ENCODE measurements at regions not wholly inside any gene's neighbourhood (a gene's known extent, or its start where the extent isn't known, plus 50 kb on each side); places are given as distances from the start of the nearest gene placed in this dataset.

DNA sequence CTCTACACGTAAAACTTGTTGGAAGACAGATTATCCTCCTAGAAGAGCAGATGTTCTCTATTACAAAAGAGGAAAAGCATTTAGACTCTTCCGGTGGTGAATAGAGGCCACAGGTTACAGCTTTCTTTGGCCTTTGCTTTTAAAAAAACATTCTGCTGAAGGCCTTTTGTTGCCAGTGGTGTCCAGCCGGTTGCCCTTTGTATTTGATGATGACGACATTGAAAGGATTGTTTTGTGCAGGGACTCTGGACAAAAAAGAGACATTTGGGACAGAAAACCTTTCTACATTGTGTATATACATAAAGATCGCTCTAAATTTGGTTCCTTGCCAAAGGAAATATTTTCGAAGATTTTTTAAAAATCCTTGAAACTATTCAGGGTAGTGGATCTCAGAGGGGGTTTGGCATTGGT is 180.3 kb downstream of the C9orf152 start:
- ChIA-PET CTCF (no interaction called here), POLR2A (interaction anchor here (0.6 kb wide), 1 partner anchor 461 kb away, joined by 4 read pairs; no protein-coding TSS in a partner anchor)
- DNase-seq (ENCODE audit: low spot score) (no peak), ATAC-seq (peak; percentile 60)
- H3K4me3 Mint-ChIP-seq: no peak overlapping the region
- no peaks in the 10 kb centered on the region for H3K36me3 Mint-ChIP-seq
- no peaks in the 10 kb centered on the region; the same call in 1 of the 2 replicates for H3K27me3 Mint-ChIP-seq (ENCODE audit: low read depth)
- peaks cover 32% of the 10 kb centered on the region for H3K4me1 Mint-ChIP-seq
- TF ChIP-seq IRF2 (CRISPR knock-in tag; IDR thresholded peaks at IDR 0.05; ENCODE audit: borderline replicate concordance, low read depth): no peak
- no peak for TF ChIP-seq ZNF263 (CRISPR knock-in tag; IDR thresholded peaks at IDR 0.05; ENCODE audit: low read depth)
- TF ChIP-seq, protein P1, sequence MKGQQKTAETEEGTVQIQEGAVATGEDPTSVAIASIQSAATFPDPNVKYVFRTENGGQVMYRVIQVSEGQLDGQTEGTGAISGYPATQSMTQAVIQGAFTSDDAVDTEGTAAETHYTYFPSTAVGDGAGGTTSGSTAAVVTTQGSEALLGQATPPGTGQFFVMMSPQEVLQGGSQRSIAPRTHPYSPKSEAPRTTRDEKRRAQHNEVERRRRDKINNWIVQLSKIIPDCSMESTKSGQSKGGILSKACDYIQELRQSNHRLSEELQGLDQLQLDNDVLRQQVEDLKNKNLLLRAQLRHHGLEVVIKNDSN (CRISPR knock-in tag; IDR thresholded peaks at IDR 0.05): no peak
- TF ChIP-seq ATF1 (CRISPR knock-in tag; IDR thresholded peaks at IDR 0.05): no peak
- TF ChIP-seq ZNF423 (CRISPR knock-in tag; IDR thresholded peaks at IDR 0.05): no peak
- TF ChIP-seq, protein P2, sequence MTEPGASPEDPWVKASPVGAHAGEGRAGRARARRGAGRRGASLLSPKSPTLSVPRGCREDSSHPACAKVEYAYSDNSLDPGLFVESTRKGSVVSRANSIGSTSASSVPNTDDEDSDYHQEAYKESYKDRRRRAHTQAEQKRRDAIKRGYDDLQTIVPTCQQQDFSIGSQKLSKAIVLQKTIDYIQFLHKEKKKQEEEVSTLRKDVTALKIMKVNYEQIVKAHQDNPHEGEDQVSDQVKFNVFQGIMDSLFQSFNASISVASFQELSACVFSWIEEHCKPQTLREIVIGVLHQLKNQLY (CRISPR knock-in tag; IDR thresholded peaks at IDR 0.05): no peak
- TF ChIP-seq, protein P3, sequence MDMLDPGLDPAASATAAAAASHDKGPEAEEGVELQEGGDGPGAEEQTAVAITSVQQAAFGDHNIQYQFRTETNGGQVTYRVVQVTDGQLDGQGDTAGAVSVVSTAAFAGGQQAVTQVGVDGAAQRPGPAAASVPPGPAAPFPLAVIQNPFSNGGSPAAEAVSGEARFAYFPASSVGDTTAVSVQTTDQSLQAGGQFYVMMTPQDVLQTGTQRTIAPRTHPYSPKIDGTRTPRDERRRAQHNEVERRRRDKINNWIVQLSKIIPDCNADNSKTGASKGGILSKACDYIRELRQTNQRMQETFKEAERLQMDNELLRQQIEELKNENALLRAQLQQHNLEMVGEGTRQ (CRISPR knock-in tag; IDR thresholded peaks at IDR 0.05): no peak
- TF ChIP-seq, protein P4, sequence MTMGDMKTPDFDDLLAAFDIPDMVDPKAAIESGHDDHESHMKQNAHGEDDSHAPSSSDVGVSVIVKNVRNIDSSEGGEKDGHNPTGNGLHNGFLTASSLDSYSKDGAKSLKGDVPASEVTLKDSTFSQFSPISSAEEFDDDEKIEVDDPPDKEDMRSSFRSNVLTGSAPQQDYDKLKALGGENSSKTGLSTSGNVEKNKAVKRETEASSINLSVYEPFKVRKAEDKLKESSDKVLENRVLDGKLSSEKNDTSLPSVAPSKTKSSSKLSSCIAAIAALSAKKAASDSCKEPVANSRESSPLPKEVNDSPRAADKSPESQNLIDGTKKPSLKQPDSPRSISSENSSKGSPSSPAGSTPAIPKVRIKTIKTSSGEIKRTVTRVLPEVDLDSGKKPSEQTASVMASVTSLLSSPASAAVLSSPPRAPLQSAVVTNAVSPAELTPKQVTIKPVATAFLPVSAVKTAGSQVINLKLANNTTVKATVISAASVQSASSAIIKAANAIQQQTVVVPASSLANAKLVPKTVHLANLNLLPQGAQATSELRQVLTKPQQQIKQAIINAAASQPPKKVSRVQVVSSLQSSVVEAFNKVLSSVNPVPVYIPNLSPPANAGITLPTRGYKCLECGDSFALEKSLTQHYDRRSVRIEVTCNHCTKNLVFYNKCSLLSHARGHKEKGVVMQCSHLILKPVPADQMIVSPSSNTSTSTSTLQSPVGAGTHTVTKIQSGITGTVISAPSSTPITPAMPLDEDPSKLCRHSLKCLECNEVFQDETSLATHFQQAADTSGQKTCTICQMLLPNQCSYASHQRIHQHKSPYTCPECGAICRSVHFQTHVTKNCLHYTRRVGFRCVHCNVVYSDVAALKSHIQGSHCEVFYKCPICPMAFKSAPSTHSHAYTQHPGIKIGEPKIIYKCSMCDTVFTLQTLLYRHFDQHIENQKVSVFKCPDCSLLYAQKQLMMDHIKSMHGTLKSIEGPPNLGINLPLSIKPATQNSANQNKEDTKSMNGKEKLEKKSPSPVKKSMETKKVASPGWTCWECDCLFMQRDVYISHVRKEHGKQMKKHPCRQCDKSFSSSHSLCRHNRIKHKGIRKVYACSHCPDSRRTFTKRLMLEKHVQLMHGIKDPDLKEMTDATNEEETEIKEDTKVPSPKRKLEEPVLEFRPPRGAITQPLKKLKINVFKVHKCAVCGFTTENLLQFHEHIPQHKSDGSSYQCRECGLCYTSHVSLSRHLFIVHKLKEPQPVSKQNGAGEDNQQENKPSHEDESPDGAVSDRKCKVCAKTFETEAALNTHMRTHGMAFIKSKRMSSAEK (CRISPR knock-in tag; IDR thresholded peaks at IDR 0.05; ENCODE audit: borderline replicate concordance): no peak
- no peak for TF ChIP-seq NFE2L1 (CRISPR knock-in tag; IDR thresholded peaks at IDR 0.05)
- TF ChIP-seq, protein P5, sequence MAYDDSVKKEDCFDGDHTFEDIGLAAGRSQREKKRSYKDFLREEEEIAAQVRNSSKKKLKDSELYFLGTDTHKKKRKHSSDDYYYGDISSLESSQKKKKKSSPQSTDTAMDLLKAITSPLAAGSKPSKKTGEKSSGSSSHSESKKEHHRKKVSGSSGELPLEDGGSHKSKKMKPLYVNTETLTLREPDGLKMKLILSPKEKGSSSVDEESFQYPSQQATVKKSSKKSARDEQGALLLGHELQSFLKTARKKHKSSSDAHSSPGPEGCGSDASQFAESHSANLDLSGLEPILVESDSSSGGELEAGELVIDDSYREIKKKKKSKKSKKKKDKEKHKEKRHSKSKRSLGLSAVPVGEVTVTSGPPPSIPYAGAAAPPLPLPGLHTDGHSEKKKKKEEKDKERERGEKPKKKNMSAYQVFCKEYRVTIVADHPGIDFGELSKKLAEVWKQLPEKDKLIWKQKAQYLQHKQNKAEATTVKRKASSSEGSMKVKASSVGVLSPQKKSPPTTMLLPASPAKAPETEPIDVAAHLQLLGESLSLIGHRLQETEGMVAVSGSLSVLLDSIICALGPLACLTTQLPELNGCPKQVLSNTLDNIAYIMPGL (CRISPR knock-in tag; IDR thresholded peaks at IDR 0.05): no peak
- no peak for TF ChIP-seq SMAD4 (CRISPR knock-in tag; IDR thresholded peaks at IDR 0.05)
- peak overlapping the region; percentile 18; the same call in 1 of the 2 replicates for H3K27ac Mint-ChIP-seq
- H3K9me3 Mint-ChIP-seq: 0 out of 2 replicates have a peak, but pooled peaks cover 5% of the 10 kb centered on the region

DNA sequence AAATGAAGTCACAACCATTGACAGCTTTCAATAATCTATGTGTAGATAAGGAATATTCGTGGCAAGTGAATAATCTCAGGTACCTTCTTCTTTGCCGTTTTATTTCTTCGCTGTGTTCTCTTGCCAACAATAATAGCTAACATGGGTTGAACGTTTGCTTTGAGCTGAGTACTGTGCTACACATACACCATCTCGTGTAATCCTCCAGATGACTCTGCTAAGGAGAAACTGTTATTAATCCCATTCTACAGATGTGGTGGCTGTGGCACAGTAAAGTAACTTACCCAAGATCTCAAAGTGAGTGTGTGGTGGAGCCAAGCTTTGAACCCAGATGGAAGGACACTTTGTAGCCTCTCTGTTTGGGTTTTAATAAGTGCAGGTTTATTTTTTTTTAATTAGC is 179.7 kb downstream of the C9orf152 start:
- POLR2A ChIA-PET: no interaction called here
- ATAC-seq: no peak
- Mint-ChIP-seq H3K4me1 (peaks cover 32% of the 10 kb centered on the region), H3K27me3 (ENCODE audit: low read depth) (no peaks in the 10 kb centered on the region; the same call in 1 of the 2 replicates), H3K36me3 (no peaks in the 10 kb centered on the region), H3K9me3 (0 out of 2 replicates have a peak, but pooled peaks cover 5% of the 10 kb centered on the region), H3K27ac (no peak overlapping the region), H3K4me3 (no peak overlapping the region)
- no peak for DNase-seq (ENCODE audit: low spot score)
- CTCF ChIA-PET: no interaction called here
- TF ChIP-seq ZNF232 (CRISPR knock-in tag; IDR thresholded peaks at IDR 0.05): no peak
- TF ChIP-seq ELF4 (CRISPR knock-in tag; IDR thresholded peaks at IDR 0.05; ENCODE audit: low read depth): no peak
- TF ChIP-seq, protein P6, sequence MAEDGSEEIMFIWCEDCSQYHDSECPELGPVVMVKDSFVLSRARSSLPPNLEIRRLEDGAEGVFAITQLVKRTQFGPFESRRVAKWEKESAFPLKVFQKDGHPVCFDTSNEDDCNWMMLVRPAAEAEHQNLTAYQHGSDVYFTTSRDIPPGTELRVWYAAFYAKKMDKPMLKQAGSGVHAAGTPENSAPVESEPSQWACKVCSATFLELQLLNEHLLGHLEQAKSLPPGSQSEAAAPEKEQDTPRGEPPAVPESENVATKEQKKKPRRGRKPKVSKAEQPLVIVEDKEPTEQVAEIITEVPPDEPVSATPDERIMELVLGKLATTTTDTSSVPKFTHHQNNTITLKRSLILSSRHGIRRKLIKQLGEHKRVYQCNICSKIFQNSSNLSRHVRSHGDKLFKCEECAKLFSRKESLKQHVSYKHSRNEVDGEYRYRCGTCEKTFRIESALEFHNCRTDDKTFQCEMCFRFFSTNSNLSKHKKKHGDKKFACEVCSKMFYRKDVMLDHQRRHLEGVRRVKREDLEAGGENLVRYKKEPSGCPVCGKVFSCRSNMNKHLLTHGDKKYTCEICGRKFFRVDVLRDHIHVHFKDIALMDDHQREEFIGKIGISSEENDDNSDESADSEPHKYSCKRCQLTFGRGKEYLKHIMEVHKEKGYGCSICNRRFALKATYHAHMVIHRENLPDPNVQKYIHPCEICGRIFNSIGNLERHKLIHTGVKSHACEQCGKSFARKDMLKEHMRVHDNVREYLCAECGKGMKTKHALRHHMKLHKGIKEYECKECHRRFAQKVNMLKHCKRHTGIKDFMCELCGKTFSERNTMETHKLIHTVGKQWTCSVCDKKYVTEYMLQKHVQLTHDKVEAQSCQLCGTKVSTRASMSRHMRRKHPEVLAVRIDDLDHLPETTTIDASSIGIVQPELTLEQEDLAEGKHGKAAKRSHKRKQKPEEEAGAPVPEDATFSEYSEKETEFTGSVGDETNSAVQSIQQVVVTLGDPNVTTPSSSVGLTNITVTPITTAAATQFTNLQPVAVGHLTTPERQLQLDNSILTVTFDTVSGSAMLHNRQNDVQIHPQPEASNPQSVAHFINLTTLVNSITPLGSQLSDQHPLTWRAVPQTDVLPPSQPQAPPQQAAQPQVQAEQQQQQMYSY (CRISPR knock-in tag; IDR thresholded peaks at IDR 0.05): no peak
- TF ChIP-seq, protein P3 (CRISPR knock-in tag; IDR thresholded peaks at IDR 0.05): no peak
- TF ChIP-seq, protein P5 (CRISPR knock-in tag; IDR thresholded peaks at IDR 0.05): no peak
- TF ChIP-seq KAT7 (CRISPR knock-in tag; IDR thresholded peaks at IDR 0.05; ENCODE audit: borderline replicate concordance): no peak
- no peak for TF ChIP-seq IRF2 (CRISPR knock-in tag; IDR thresholded peaks at IDR 0.05; ENCODE audit: borderline replicate concordance, low read depth)
- no peak for TF ChIP-seq NR1H2 (CRISPR knock-in tag; IDR thresholded peaks at IDR 0.05)
- TF ChIP-seq OVOL2 (CRISPR knock-in tag; IDR thresholded peaks at IDR 0.05; ENCODE audit: borderline replicate concordance): no peak
- TF ChIP-seq, protein P2 (CRISPR knock-in tag; IDR thresholded peaks at IDR 0.05): no peak

Data from WTC11 (cell line).